ENCODE measurements at regions not wholly inside any gene's neighbourhood (a gene's known extent, or its start where the extent isn't known, plus 50 kb on each side); places are given as distances from the start of the nearest gene placed in this dataset.

DNA sequence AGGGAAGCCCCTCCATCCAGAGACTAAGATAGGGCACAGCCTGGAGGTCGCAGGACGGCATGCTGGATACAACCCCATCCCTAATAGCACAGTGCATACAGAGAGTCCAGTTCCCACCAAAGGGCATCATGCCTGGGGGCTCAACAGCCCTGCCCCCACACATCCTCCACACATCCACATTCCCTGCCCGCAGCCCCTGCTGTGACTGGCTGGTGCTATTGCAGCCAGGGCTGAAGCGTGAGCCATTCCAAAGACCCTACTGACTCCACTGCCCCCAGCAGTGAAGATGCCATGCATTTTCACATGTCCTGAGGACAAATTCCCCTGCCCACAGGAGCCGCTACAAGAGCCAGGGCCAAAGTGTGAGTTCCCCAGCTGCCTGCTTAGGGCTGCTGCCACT, 641.6 kb downstream of the METTL4 start:
- H2AFZ ChIP-seq (ENCODE audit: low read depth): no peak overlapping the region
- H3K4me2 ChIP-seq: no peak overlapping the region
- H3K9me3 ChIP-seq: no peaks in the 10 kb centered on the region
- CTCF ChIA-PET: no interaction called here
- no peaks in the 10 kb centered on the region for H4K20me1 ChIP-seq (ENCODE audit: insufficient read depth)
- TF ChIP-seq GATA2 (CRISPR knock-in tag; IDR thresholded peaks at IDR 0.05) (no peak), RCOR1 (IDR thresholded peaks at IDR 0.05; ENCODE audit: low read length) (no peak), TEAD4 (IDR thresholded peaks at IDR 0.05; ENCODE audit: borderline replicate concordance, insufficient read depth) (no peak), FOXJ3 (CRISPR knock-in tag; IDR thresholded peaks at IDR 0.05) (no peak), SMC3 (IDR thresholded peaks at IDR 0.05; ENCODE audit: low read depth, low read length) (no peak), JUND (IDR thresholded peaks at IDR 0.05) (no peak), MXI1 (IDR thresholded peaks at IDR 0.05; ENCODE audit: low read depth, low read length) (no peak)
- TF ChIP-seq, protein P1, sequence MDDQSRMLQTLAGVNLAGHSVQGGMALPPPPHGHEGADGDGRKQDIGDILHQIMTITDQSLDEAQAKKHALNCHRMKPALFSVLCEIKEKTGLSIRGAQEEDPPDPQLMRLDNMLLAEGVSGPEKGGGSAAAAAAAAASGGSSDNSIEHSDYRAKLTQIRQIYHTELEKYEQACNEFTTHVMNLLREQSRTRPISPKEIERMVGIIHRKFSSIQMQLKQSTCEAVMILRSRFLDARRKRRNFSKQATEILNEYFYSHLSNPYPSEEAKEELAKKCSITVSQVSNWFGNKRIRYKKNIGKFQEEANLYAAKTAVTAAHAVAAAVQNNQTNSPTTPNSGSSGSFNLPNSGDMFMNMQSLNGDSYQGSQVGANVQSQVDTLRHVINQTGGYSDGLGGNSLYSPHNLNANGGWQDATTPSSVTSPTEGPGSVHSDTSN (IDR thresholded peaks at IDR 0.05): no peak
- TF ChIP-seq, protein P2, sequence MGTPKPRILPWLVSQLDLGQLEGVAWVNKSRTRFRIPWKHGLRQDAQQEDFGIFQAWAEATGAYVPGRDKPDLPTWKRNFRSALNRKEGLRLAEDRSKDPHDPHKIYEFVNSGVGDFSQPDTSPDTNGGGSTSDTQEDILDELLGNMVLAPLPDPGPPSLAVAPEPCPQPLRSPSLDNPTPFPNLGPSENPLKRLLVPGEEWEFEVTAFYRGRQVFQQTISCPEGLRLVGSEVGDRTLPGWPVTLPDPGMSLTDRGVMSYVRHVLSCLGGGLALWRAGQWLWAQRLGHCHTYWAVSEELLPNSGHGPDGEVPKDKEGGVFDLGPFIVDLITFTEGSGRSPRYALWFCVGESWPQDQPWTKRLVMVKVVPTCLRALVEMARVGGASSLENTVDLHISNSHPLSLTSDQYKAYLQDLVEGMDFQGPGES (IDR thresholded peaks at IDR 0.05; ENCODE audit: low read depth, low read length): no peak
- H3K4me3 ChIP-seq (ENCODE audit: low read depth in 2 of 2, low read length in 1 of 2): no peak overlapping the region
- no peaks in the 10 kb centered on the region for H3F3A ChIP-seq (replicated peaks; ENCODE audit: insufficient read depth)
- DNase-seq: no peak
- H3K27me3 ChIP-seq (ENCODE audit: insufficient read depth): no peaks in the 10 kb centered on the region
- WGBS (ENCODE audit: low lambda C conversion rate): 40% methylated on average over 1 of the region's 5 CpGs
- H3K27ac ChIP-seq (ENCODE audit: low read depth in 2 of 2, low read length in 1 of 2): no peak overlapping the region
- H3K9ac ChIP-seq: no peak overlapping the region
- H3K79me2 ChIP-seq (ENCODE audit: insufficient read depth): no peaks in the 10 kb centered on the region
- POLR2A ChIA-PET: no interaction called here
- no peaks in the 10 kb centered on the region for H3K36me3 ChIP-seq (replicated peaks in 1 of 2; ENCODE audit: control insufficient read depth in 1 of 2, insufficient read depth in 2 of 2, low read length in 1 of 2)
- H3K9me2 ChIP-seq: 0 out of 2 replicates have a peak, but pooled peaks cover 4% of the 10 kb centered on the region
- H3K4me1 ChIP-seq (ENCODE audit: control insufficient read depth in 1 of 2, insufficient read depth in 2 of 2, low read depth in 1 of 2, low read length in 1 of 2): no peaks in the 10 kb centered on the region

- ChIA-PET POLR2A (no interaction called here), CTCF (no interaction called here)
- Histone ChIP-seq H2AFZ (ENCODE audit: low read depth) (no peak overlapping the region), H3K9me3 (no peaks in the 10 kb centered on the region), H3K27ac (ENCODE audit: low read depth in 2 of 2, low read length in 1 of 2) (no peak overlapping the region), H3K27me3 (ENCODE audit: insufficient read depth) (no peaks in the 10 kb centered on the region), H3K36me3 (replicated peaks in 1 of 2; ENCODE audit: control insufficient read depth in 1 of 2, insufficient read depth in 2 of 2, low read length in 1 of 2) (no peaks in the 10 kb centered on the region), H3K4me1 (ENCODE audit: control insufficient read depth in 1 of 2, insufficient read depth in 2 of 2, low read depth in 1 of 2, low read length in 1 of 2) (no peaks in the 10 kb centered on the region), H3K9ac (no peak overlapping the region), H3K4me2 (no peak overlapping the region), H3K4me3 (ENCODE audit: low read depth in 2 of 2, low read length in 1 of 2) (no peak overlapping the region), H4K20me1 (ENCODE audit: insufficient read depth) (no peaks in the 10 kb centered on the region), H3K9me2 (0 out of 2 replicates have a peak, but pooled peaks cover 3% of the 10 kb centered on the region), H3F3A (replicated peaks; ENCODE audit: insufficient read depth) (no peaks in the 10 kb centered on the region), H3K79me2 (ENCODE audit: insufficient read depth) (no peaks in the 10 kb centered on the region)
- 0% methylated on average over 3 of the region's 5 CpGs for WGBS (ENCODE audit: low lambda C conversion rate)
- TF ChIP-seq TEAD4 (IDR thresholded peaks at IDR 0.05; ENCODE audit: borderline replicate concordance, insufficient read depth) (no peak), TCF12 (IDR thresholded peaks at IDR 0.05) (no peak), FOXJ3 (CRISPR knock-in tag; IDR thresholded peaks at IDR 0.05) (no peak), POLR2AphosphoS5 (IDR thresholded peaks at IDR 0.05; ENCODE audit: low read depth, low read length) (no peak), NFIC (IDR thresholded peaks at IDR 0.05; ENCODE audit: borderline replicate concordance) (no peak), EP300 (IDR thresholded peaks at IDR 0.05; ENCODE audit: borderline replicate concordance in 1 of 2, low read depth in 1 of 2, low read length in 1 of 2) (no peak), SIN3A (IDR thresholded peaks at IDR 0.05; ENCODE audit: borderline replicate concordance, low read depth, low read length) (no peak), EZH2phosphoT487 (IDR thresholded peaks at IDR 0.05; ENCODE audit: borderline replicate concordance, low read depth) (no peak)
- TF ChIP-seq, protein P3, sequence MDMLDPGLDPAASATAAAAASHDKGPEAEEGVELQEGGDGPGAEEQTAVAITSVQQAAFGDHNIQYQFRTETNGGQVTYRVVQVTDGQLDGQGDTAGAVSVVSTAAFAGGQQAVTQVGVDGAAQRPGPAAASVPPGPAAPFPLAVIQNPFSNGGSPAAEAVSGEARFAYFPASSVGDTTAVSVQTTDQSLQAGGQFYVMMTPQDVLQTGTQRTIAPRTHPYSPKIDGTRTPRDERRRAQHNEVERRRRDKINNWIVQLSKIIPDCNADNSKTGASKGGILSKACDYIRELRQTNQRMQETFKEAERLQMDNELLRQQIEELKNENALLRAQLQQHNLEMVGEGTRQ (IDR thresholded peaks at IDR 0.05; ENCODE audit: borderline replicate concordance, low read depth, low read length): no peak
- no peak for DNase-seq
Measured at GRCh38 chr18:1930291-1931270, 640.7 kb downstream of the METTL4 start.

Data from SK-N-SH (cell line).